GM21723 (cell line): ENCODE measurements at regions not wholly inside any gene's neighbourhood (a gene's known extent, or its start where the extent isn't known, plus 50 kb on each side); places are given as distances from the start of the nearest gene placed in this dataset.
"Not testable (repeated sequence)": the region's sequence is repeated elsewhere in the genome, so short reads cannot be mapped to it uniquely, and the experiment has no call there.

Experiments used
- ATAC-seq: cut with Tn5 transposase; IDR thresholded peaks from one replicate; pipeline ENCODE4 v1.9.1; 2021; ENCODE audit warnings: mild to moderate bottlenecking, moderate library complexity; ENCODE audit not compliant: unreplicated experiment

DNA sequence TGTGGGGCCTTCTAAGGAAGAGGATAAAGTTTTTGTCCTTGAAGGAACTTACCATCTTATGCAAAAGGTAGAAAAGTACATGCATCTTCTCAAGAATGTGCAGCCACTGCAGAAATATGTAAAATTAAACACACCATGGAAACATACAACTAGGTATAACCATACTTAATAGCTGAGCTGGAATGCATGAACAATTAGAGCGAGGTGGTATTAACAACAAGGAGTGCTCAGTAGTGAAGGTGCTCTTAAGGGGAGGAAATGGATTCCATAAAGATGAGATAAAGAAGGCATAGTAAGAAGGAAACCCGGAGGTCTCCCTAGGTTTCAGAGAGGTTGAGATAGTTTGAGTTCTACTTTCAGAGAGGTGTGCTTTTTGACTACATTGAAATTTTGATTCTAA lies 415.9 kb downstream of the NDFIP2 start:
- ATAC-seq: no peak

DNA sequence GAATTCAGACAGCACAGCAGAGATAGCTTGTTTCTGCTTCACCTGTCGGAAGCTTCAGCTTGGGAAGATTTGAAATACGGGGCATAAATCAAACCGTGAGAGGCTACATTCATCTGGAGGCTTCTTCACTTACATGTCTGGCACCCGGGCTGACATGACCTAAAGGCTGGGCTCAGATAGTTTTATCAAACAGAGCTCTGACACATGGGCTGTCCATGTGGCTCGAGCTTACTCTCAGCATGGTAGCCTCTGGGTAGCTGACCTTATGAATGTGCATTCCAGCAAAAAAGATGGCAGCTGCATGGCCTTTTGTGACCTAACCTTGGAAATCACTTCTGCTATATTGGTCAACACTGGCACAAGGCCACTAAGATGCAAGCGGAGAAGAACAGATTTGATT lies 414.5 kb downstream of the NDFIP2 start:
- ATAC-seq: no peak

DNA sequence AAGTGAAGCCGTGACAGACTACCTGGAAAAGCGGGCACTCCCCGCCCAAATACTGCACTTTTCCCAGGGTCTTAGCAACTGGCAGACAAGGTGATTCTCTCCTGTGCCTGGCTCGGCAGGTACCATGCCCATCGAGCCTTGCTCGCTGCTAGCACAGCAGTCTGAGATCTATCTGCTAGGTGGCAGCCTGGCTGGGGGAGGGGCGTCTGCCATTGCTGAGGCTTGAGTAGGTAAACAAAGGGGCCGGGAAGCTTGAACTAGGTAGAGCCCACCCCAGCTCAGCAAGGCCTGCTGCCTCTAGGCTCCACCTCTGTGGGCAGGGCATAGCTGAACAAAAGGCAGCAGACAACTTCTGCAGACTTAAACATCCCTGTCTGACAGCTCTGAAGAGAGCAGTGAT lies 406.3 kb downstream of the NDFIP2 start:
- not testable (repeated sequence) for ATAC-seq

DNA sequence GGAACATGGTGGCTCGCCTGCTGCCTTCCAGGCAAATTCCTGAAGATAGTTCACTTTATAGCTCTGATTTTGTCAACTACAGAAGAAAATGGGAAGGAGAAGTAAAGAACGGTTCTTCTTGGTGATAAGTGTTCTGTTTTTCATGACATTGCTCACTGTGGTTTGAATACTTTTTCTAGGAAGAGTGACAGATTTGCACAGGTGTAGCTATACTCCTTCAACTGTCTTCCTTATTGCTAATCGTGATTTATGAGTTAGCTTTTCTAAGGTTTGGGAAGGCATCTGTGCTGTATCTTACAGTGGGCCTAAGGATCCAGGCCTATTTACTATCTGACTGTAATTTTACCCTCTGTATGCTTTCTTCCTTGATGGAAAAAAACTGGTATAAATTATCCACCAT lies 405.6 kb downstream of the NDFIP2 start:
- ATAC-seq: no peak

DNA sequence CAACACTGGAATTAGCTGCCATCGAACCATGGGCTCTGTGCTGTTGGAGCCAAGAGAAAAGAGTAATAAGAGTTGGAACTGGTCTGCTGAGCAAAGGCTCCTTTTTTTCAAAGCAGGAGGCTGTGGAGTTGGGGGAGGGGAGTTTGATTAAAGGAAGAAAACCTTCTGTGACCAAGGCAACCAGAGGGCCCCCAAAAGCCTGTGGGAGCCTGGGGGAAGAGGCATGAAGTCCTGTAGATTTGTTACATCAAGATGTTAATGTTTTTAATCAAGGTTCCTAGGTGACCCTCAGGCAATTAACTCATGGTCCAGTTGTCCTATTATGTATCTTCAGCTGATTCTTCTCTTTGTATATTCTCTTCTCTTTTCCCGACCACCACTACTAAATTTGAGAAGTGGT lies 403.9 kb downstream of the NDFIP2 start:
- no peak for ATAC-seq

DNA sequence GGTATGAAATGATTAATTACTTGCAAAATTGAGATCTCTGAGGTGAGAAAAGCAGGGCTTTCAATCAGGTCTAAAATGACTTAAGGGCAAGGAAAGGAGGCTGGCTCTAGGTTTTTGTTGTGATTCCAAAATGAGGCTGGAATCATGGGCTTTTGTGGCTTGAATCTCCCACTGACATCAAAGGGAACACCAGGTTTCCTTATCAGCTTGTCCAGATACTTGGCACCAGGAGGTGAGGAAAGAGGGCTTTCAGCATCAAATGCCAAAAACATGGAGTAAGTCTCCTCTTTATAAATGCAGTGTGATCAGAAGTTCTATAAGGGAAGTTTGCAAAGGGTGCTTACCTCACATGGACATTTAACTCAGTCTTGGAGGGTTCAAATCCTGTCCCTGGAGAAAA lies 402.3 kb downstream of the NDFIP2 start:
- no peak for ATAC-seq

DNA sequence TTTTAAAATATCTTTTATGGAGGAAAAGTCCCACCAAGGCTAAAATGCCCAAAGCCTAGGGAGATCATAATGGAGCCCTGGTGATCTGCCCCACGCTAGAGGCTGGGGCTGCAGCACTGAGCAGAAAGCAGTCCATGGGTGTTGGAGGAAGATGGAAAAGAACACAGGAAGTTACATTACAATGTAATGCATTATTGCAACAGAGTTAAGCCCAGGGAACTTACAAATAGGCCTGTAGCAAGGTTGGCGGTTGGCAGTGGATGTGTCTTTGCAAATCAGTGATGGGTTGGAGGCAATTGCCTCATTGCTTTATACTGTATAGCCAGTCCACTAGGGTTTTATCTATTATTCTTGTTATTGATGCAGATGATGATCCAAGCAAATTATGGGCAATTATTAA lies 399.9 kb downstream of the NDFIP2 start:
- ATAC-seq: no peak

DNA sequence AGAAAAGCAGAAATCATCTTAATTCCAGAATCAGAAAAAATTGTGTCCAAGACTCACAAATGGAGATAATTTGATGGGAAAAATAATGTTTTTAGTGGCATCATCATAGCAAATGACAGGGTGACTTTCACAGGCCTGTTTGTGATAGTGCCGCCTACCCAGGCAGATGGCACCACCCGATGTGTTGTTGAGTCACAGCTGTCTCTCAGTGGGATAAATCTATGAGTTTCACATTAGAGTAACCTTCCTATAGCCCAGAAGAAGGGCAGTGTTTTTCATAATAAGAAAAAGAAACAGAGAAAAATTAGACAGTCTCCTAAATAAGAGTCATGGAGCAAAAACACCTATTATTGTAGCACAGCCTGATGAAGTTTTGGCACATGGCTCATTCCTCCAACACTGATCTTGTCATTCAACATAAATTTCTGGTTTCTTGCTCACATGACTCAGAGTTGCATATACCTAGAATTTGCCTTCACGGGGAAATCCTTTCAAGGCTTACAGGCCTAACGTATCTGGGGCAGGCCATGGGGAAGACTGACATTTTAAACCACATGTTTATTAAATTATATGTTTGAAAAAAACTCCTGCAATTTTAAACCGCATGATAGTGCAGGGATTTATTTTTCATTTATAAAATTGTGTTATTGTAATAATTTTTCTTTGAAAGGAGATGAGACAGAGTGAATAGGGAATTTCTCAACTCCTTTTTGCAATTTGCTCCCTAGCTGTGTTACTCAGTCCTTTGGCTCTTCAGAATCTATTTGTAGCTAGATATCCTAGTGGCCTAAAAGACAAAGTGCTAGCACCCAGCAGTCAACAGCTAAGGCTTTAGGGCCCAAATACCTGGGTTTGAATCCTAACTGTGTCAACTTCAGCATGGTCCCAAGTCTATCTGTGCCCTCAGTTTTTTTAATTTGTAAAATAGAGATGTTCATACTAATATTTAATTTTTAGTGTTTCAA lies 393.7 kb downstream of the NDFIP2 start:
- no peak for ATAC-seq

DNA sequence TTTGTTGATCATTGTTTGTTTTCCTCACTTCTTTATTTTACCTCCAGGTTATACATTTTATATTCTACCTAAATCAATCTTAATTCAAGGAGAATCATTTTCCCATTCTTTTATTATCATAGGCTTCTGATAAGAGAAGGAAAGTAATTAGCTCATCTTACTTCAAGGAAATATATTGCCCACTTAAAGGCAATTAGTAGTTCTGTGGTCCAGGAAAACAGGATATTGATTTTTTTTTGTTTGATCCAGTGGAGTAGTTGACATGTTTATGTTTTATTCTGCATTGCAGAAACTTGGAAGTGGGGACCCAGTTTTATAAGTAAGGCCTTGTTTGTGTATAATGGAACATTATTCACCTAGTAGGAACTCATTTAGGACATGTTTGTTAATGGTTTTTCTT lies 390.6 kb downstream of the NDFIP2 start:
- no peak for ATAC-seq

DNA sequence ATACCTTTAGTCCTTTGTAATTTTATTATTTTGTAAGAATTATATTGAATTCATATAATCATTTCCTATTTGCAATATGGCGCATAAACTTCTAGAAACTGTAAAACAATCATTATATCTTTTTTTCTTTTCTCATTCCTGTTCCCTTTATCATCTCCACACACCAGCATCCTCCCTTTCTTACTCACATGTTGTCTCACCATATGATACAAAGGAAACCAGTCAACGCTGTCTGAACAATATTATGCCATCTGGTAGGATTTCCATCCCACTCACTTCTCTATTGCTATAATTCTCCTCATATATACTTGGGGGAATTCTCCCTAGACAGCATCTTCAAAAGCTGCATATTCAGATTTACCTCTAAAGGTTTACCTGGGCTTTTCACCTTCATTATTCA lies 389.8 kb downstream of the NDFIP2 start:
- ATAC-seq: no peak

DNA sequence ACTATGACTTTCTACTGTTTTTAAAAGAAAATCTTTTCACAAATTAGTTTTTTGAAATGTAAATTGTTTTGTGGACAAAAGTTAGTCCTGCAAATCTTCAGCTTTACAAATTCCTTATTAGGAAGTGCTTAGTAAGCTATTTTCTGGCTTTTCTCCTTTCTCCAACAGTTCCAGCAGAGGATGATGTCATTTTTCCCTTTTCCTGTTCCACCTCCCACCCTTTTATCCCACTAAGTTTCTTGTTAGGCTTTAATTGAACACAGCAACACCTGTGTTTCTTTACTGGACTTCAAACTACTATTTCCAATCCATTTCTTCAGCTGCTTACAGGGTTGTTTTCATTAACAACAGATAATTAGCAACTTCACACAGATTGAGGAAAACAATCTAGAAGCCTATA lies 389.2 kb downstream of the NDFIP2 start:
- no peak for ATAC-seq

DNA sequence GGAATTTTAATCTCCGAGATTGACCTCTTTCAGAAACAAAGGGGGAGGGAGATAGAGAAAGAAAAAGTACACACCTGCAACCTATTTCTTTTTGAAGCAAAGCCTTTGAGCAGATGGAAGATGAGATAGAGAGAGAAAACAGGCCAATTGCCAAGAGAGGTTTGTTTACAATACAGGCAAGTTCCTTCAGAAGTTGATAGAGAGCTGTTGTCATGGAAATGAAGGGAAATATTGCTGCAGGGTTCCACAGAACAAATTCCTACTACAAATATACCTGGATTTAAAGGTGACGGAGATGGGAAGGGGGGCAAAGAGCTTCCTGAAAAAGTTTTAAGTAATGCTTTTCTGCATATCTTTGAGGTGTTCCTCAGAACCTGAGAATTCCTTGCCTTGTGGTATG lies 388.4 kb downstream of the NDFIP2 start:
- no peak for ATAC-seq

DNA sequence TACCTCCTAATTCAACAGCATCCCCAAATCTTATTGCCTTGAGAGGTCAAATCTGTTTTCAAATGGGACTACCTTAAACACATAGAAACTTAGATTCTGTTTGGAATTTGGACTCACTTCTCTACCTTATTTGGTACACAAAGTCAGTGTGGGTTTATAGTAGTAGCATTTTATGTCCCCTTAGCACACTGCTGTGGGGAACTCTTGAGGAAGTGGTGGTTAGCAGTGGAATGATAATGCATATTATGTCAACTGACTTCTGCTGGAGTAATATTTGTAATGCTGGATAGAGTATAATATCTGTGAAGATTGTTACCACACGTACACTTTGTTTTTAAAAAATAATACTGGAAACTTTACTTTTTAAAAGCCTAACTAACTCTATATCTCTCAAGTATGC lies 386.3 kb downstream of the NDFIP2 start:
- ATAC-seq: no peak

DNA sequence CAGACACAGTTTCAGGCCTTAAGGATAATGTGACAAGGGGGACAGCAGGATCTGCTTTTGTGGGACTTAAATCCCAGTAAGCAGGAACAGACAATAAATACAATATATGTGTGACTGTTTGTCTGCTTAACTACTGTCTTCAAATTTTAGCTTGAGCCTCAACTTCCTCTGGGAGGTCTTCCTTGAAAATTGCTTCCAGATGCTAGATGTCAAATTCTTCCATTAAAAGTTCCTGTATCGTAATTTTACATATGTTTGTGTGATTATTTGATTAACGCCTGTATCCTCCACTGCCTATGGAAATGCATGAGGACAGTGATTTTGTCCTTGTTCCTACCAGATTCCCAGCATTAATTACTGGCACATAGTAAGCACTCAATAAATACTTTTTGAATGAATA lies 385.5 kb downstream of the NDFIP2 start:
- no peak for ATAC-seq

DNA sequence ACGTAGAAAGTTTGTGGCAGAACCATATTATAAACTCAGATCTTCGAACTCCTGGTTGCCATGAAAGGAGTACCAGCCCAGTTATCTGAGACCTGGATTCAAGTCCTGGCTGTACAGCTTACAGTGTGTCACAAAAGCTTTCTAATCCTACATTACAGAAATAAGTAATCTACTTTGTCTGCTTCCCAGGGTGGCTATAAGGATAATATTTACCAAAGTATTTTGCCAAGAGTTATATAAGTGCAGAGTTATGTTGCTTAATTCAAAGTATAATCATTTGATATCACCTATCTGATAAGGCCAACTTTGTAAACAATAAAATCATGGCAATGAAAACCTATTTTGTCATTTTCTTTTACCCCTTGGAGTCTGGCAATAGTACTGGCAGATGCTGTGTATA lies 381.6 kb downstream of the NDFIP2 start:
- no peak for ATAC-seq

DNA sequence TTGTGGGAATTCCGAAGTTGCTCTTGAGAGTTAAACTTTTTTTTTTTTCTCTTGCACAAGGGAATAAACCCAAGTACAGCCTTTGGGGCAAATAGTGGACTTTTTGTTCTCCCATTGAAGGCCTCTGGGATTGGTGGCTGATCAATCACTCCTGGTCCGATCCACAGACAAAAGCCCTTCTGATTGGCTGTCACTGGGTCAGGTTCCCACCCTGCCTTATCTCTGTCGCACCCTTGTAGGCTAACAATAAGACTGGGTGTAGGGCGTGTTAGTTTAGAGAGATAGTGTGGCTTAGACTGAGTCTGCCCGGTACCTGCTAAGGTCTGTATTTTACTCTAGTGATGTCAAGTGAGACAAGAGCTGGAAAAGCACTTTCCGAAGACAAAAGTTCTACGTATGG lies 380.8 kb downstream of the NDFIP2 start:
- ATAC-seq: no peak

DNA sequence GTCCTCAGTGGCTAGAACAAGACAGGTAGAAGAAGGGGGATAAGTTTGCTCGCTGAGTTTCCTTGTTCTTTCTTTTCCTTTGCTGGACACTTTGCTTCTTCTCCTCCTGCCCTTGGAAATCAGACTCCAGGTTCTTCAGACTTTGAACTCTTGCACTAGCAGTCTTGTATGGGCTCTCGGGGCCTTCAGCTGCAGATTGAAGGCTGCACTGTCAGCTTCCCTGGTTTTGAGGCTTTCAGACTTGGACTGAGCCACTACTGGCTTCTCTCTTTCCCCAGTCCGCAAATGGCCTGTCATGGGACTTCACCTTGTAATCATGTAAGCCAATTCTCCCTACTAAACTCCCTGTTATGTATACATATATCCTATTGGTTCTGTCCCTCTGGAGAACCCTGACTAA lies 379.8 kb downstream of the NDFIP2 start:
- ATAC-seq: no peak

DNA sequence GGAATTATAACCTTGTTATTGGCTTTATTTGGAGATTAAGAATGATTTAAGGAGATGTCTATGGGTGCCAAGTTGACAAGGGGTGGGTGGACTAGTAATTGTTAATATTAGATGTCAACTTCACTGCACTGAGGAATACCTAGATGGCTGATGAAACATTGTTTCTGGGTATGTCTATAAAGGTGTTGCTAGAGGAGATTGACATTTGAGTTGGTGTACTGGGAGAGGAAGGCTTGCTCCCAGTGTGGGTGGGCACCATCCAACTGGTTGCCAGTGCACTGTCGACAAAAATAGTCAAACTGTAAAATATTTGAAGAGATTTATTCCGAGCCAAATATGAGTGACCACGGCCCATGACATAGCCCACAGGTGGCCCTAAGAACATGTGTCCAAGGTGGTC lies 378.8 kb downstream of the NDFIP2 start:
- ATAC-seq: no peak

DNA sequence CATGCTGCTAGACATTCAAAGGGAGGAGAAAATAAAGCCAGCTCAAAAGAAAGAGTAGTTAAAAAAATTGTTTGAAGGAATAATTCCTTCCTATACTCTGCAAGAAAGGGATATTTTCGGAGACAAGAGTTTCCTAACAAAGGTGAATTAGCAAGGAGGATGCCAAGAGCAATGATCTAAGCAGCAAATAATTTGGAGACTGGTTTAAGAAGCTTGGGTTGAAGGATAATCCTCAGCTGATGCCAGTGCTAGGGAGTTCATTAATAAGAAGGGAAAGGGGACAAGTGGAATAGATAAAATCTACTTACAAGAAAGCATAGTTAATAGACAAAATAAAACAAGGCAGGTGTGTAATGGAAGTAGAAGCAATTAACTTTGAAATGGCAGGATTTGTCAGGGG lies 372.3 kb downstream of the NDFIP2 start:
- ATAC-seq: no peak

DNA sequence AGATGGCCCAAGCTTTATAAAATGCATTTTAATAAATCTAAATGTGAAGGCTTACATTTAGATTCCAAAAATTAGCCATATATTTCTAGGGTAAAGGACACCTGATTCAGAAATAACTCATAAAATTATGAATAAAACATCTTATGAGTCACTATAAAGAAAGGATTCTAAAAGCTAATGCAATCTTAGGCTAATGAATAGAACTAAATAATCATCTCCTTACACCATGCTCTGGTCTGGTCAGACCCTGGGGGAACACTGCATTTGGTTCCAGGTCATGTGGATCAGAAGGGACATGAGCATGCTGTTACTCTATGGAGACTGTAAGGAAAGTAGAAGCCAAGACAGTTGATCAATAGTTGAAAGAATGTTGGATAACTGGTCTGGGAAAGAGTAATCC lies 370.4 kb downstream of the NDFIP2 start:
- no peak for ATAC-seq

DNA sequence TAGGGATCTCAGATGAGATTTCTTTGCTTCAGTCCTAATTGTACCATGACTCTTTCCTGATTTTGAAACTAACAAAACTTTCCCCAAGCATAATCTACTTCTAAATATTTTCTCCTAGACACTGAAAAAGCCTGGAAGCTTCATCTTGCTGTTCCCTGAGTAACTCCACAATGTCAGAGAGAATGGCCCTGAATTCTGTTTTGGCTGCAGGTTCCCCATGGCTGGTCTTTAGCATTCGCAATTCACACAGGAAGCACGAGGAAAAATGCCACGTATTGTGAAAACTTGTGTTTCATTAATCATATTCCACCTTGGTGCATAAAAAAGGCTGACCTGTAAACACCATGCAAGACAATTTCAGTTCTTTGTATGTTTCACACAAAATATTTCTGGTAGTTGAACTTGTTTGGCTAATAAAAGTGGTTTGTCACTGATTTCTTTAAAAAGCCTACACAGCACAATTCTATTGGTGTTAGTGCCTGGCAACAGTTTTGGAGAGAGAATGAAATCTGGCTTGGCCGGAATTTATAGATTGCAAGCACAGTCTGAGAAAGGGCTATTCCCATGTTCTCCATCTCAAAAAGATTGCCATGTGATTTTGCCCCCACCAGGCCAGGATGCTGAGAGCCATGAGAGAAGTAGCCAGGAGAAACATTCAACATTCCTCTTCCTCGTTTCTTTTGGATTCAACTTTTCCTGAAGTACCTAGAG lies 367.1 kb downstream of the NDFIP2 start:
- no peak for ATAC-seq

DNA sequence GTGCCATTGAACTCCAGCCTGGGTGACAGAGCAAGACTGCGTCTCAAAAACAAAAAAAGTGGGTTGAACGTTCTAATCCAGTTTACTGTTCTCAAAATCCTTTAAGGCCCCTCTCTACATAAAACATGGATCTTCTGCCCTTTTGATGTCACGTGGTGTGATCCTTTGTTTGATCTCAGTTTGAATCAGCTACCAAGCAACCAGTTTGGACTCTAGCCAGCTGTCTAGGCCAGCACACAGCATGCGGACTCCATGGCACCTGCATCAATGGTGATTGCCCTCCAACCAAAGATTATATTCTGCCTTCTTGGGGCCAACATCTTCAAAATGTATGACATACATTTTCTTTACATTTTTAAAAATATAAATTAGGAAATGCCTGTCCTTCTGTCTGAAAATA lies 365.4 kb downstream of the NDFIP2 start:
- no peak for ATAC-seq
